Fibroblast of mammary gland (primary cell): ENCODE measurements at regions not wholly inside any gene's neighbourhood (a gene's known extent, or its start where the extent isn't known, plus 50 kb on each side); places are given as distances from the start of the nearest gene placed in this dataset.

ENCODE experiments used
- DNase-seq: peaks from one replicate; pipeline ENCODE4 v3.0.0-alpha.2; 2010; ENCODE audit warnings: low read depth
- H3K4me3 ChIP-seq: 2 replicates; pipeline ENCODE4 v1.5.1; 2011; ENCODE audit warnings: low read depth, mild to moderate bottlenecking, low read length, moderate library complexity; ENCODE audit not compliant: control insufficient read depth
- TF ChIP-seq, protein P1 (sequence below): conservative IDR thresholded peaks from 2 replicates; pipeline ENCODE4 v1.5.1; 2011; ENCODE audit warnings: low read depth, low read length, inconsistent platforms; ENCODE audit not compliant: control insufficient read depth, insufficient read depth

DNA sequence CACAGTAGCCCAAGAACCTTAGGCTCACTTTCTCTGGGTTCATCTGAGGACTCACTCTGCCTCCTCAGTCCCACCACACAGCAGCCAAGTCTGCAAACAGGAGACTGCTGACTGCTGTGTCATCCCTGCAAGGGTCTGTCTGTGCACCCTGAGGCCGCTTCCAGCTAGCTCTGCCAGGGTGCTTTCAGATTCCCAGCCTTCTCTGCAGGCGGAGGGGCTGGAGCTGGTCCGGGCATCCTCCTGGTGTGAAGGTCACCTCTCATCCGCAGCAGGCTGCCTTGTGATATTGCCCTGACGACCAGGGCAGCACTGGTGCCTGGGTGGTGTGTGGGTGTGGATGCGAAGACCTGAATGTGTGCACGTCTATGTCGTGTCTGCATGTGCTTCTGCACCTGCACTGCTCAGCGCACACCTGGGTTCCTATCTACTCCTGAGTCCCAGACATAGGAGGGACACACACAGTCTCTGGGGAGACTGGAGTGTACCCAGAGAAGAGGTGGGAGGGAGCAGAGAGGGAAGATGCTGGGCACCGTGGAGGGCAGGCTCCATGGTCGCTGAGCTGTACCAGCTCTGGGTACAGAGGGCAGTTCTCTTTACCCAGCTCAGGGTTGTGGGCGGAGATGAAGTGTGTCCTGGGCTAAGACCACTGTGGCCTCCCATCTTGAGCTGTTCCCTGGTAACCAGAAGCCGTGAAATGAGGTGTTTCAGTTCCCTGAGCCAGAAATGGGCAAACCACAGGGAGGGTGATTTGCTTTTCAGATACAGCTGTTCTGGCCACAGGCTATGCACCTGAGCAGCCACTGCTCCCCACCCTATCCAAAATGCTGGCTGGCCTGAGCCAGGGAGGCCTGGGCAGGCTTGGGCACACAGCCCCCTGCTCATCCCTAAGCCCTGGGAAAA lies 160.9 kb upstream of the CSF3R start:
- TF ChIP-seq, protein P1, sequence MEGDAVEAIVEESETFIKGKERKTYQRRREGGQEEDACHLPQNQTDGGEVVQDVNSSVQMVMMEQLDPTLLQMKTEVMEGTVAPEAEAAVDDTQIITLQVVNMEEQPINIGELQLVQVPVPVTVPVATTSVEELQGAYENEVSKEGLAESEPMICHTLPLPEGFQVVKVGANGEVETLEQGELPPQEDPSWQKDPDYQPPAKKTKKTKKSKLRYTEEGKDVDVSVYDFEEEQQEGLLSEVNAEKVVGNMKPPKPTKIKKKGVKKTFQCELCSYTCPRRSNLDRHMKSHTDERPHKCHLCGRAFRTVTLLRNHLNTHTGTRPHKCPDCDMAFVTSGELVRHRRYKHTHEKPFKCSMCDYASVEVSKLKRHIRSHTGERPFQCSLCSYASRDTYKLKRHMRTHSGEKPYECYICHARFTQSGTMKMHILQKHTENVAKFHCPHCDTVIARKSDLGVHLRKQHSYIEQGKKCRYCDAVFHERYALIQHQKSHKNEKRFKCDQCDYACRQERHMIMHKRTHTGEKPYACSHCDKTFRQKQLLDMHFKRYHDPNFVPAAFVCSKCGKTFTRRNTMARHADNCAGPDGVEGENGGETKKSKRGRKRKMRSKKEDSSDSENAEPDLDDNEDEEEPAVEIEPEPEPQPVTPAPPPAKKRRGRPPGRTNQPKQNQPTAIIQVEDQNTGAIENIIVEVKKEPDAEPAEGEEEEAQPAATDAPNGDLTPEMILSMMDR, result no peak
- H3K4me3 ChIP-seq, result no peak overlapping the region
- no peak for DNase-seq

DNA sequence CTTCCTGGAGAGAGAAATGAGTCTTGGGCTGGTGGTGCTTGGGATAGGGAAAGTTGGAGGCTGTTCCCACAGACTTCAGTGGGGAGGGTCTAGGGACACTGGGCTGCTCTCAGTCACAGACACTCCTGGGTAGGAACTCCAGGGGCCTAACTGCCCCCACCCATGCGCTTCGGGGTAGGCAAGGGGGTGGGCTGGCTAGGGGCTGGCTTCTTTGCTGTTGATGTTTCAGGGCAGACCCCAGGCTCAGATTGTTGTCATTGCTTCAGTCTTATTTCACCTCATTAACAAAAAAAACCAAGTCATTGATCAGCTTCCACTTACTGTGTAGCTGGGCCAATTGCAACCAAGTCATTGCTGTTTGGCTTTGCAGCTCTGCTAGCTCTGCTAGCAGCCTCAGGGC lies 160.1 kb upstream of the CSF3R start:
- H3K4me3 ChIP-seq, result no peak overlapping the region
- TF ChIP-seq, protein P1, result no peak
- DNase-seq, result no peak

DNA sequence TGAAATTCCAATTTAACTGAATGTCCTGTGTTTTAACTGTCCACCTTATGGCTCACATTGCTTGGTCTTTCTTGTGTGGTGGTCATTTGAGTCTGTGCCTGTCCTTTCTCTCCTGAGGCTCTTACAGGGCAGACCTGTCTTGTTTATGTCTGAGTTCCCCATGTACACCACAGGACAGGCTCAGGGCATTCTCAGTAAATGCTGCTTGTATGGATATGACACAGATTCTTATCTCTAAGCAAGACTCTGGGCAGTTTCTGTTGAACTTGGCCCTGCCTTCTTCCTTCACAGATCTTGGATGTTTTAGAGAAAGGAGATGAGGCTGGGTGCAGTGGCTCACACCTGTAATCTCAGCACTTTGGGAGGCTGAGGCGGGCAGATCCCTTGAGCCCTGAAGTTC lies 159.1 kb upstream of the CSF3R start:
- TF ChIP-seq, protein P1, result no peak
- DNase-seq, result no peak
- no peak overlapping the region for H3K4me3 ChIP-seq

DNA sequence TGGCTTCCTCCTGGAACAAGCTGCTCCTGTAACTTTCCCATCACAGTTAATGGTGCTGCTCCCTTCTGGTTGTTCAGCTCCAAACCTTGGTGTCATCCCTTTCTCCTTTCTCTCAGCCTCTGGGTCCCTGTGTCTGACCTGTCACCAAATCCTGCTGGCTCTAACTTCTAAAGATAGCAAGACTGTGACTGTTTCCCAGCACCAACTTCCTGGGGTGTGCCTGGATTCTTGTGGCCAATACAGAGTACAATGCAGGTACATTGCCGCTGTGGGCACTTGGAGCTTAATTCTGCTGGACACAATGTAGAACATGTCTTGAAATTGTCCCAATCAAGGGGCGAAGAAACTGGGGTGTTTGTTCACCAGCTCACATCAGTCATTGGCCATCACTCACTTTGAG lies 156.7 kb upstream of the CSF3R start:
- TF ChIP-seq, protein P1, result no peak
- H3K4me3 ChIP-seq, result no peak overlapping the region
- DNase-seq, result no peak

DNA sequence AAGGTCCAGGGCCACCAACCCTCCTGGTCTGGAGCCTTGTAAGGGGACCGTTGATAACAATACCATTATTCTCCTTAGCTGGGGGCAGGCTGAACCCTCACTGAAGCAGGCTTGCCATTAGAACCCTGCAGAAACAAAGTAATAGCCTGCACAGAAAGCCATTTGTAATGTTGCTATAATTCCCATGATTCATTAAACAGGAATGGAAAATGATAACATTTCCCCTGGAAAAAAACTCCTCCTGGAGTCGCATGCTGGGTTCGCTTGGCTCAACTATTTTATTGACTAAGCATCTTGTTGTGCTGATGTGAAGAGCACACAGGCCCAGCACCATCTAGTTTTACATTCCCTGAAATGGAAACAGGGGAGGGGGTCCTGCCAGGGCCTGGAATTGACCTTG lies 155.6 kb upstream of the CSF3R start:
- TF ChIP-seq, protein P1, result no peak
- DNase-seq, result no peak
- H3K4me3 ChIP-seq, result no peak overlapping the region

DNA sequence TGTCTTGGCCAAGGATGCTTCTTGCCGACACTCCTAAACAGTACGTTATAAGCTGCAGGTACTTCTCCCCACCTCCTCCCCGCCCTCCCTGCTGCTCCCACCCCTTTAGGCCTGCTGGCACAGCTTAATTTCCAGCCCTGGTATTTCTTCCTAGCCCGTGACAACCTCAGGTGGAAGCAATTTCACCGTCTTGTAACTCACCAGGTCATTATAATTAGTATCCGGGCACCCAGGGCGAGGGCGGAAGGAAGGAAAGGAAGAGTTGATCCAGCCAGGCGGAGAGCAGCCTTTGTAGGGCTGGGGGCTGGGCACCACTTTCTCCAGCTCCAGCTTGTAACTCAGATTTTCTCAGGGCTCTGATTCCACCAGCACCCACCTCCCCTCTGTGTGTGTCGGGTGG lies 153.5 kb upstream of the CSF3R start:
- TF ChIP-seq, protein P1, result no peak
- no peak overlapping the region for H3K4me3 ChIP-seq
- no peak for DNase-seq

DNA sequence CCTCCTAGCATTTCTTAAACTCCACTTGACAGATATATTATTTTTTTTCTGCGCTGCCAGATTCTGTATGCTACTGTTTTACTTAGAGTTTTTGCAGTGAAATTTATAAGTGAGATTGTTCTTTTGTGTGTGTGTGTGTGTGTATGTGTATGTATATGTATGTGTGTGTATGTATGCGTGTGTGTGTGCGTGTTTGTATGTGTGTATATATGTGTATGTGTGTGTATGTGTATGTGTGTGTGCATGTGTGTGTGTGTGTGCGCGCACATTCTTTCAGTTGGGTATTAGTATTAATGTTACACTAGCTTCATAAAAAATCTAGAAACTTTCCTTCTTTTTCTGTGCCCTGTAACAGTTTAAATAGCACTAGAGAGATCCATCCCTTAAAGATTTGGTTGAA lies 152.6 kb upstream of the CSF3R start:
- TF ChIP-seq, protein P1, result no peak
- H3K4me3 ChIP-seq, result no peak overlapping the region
- DNase-seq, result no peak
